PC-9 (cell line): ENCODE measurements at regions not wholly inside any gene's neighbourhood (a gene's known extent, or its start where the extent isn't known, plus 50 kb on each side); places are given as distances from the start of the nearest gene placed in this dataset.

Experiments
- CTCF ChIP-seq: fragments of 200-600 bp; sonication (generic); conservative IDR thresholded peaks from 2 replicates; pipeline ENCODE4 v1.6.1; 2017; ENCODE audit warnings: mixed run types, antibody characterized with exemption, mild to moderate bottlenecking, moderate library complexity
- EZH2 ChIP-seq: fragments of 200-600 bp; sonication (generic); IDR thresholded peaks from 2 replicates; pipeline ENCODE4 v1.8.0; 2017; ENCODE audit warnings: antibody characterized with exemption, low read depth

DNA sequence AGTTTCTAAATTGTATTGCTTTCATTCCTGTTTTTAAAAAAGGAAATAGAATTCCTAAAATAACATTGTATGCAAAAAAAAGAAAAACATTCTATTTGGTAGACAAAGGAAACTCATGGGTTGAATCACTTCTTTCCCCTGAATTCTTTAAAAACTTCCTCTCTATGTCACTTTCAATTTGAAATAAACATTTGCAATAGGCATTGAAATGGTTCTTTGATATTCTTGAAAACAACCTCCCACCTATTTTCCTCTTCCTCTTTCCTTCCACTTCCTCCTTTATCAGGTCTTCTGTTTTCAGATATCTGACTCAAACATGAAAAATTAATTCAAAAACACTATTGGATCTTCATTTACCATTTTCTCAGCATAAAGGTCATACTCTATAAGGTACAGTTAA, 442.0 kb upstream of the MEF2C start:
- TF ChIP-seq CTCF (no peak), EZH2 (no peak)
